ENCODE measurements at regions not wholly inside any gene's neighbourhood (a gene's known extent, or its start where the extent isn't known, plus 50 kb on each side); places are given as distances from the start of the nearest gene placed in this dataset.

DNA sequence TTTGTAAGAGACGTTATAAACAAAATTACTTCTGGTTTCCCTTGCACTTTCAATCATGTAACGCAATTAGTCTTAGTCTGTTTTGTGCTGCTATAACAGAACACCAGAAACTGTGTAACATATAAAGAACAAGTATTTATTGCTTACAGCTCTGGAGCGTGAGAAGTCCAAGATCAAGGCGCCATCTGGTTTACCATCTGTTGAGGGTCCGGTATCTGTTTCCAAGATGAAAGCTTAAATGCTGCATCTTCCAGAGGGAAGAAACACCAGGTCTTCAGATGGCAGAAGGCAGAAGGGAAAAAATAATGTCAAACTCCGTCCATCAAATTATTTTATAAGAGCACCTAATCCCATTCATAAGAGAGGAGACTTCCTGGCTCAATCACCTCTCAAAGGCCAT lies 474.1 kb downstream of the PDGFC start:
- TF ChIP-seq EZH2 (IDR thresholded peaks at IDR 0.05; ENCODE audit: borderline replicate concordance, low read depth, low read length, severe bottlenecking), result no peak
- TF ChIP-seq, protein P1, sequence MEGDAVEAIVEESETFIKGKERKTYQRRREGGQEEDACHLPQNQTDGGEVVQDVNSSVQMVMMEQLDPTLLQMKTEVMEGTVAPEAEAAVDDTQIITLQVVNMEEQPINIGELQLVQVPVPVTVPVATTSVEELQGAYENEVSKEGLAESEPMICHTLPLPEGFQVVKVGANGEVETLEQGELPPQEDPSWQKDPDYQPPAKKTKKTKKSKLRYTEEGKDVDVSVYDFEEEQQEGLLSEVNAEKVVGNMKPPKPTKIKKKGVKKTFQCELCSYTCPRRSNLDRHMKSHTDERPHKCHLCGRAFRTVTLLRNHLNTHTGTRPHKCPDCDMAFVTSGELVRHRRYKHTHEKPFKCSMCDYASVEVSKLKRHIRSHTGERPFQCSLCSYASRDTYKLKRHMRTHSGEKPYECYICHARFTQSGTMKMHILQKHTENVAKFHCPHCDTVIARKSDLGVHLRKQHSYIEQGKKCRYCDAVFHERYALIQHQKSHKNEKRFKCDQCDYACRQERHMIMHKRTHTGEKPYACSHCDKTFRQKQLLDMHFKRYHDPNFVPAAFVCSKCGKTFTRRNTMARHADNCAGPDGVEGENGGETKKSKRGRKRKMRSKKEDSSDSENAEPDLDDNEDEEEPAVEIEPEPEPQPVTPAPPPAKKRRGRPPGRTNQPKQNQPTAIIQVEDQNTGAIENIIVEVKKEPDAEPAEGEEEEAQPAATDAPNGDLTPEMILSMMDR (IDR thresholded peaks at IDR 0.05; ENCODE audit: borderline replicate concordance, extremely low read depth, low read length, poor library complexity, severe bottlenecking), result no peak
